Smooth muscle cell (in vitro differentiated cells): ENCODE measurements at regions not wholly inside any gene's neighbourhood (a gene's known extent, or its start where the extent isn't known, plus 50 kb on each side); places are given as distances from the start of the nearest gene placed in this dataset.

ENCODE experiments used
- DNase-seq: peaks from one replicate; lab custom pipeline; 2025; ENCODE audit not compliant: unreplicated experiment; lab: John Stamatoyannopoulos, UW
- H2AFZ ChIP-seq: fragments of 200-600 bp; sonication (generic); 2 replicates; pipeline ENCODE4 v1.6.0; 2016; ENCODE audit warnings: antibody characterized with exemption, low read depth, mild to moderate bottlenecking
- H3F3A ChIP-seq: fragments of 200-600 bp; sonication (generic); 2 replicates; pipeline ENCODE4 v1.6.0; 2017; ENCODE audit warnings: antibody characterized with exemption, low read depth
- H3K27ac ChIP-seq: fragments of 200-600 bp; sonication (generic); 2 replicates; pipeline ENCODE4 v1.5.1; 2016; ENCODE audit warnings: low read depth, mild to moderate bottlenecking
- H3K27me3 ChIP-seq: fragments of 200-600 bp; sonication (generic); 2 replicates; pipeline ENCODE4 v1.6.1; 2016; ENCODE audit warnings: low read depth, mild to moderate bottlenecking
- H3K36me3 ChIP-seq: fragments of 200-600 bp; sonication (generic); 2 replicates; pipeline ENCODE4 v1.5.1; 2016; ENCODE audit warnings: low read depth
- H3K4me1 ChIP-seq: fragments of 200-600 bp; sonication (generic); 2 replicates; pipeline ENCODE4 v1.5.1; 2016; ENCODE audit warnings: low read depth
- H3K4me2 ChIP-seq: fragments of 200-600 bp; sonication (generic); 2 replicates; pipeline ENCODE4 v1.6.0; 2016; ENCODE audit warnings: mild to moderate bottlenecking
- H3K4me3 ChIP-seq: fragments of 200-600 bp; sonication (generic); 2 replicates; pipeline ENCODE4 v1.5.1; 2016; ENCODE audit warnings: mild to moderate bottlenecking
- H3K79me2 ChIP-seq: fragments of 200-600 bp; sonication (generic); 2 replicates; pipeline ENCODE4 v1.6.0; 2016; ENCODE audit warnings: low read depth, mild to moderate bottlenecking
- H3K9ac ChIP-seq: fragments of 200-600 bp; sonication (generic); 2 replicates; pipeline ENCODE4 v1.6.0; 2016; ENCODE audit warnings: low read depth
- H3K9me3 ChIP-seq: fragments of 200-600 bp; sonication (generic); replicated peaks from 2 replicates; pipeline ENCODE4 v1.5.1; 2016; ENCODE audit warnings: low read depth
- H4K20me1 ChIP-seq: fragments of 200-600 bp; sonication (generic); 2 replicates; pipeline ENCODE4 v1.6.0; 2016; ENCODE audit warnings: low read depth
- WGBS: methylation state at CpG from one replicate; pipeline ENCODE4 v1.1.7; 2016; ENCODE audit warnings: low lambda C conversion rate; 5-methylcytosine and 5-hydroxymethylcytosine counted together
- TF ChIP-seq, protein P1 (sequence below): fragments of 200-600 bp; sonication (generic); IDR thresholded peaks from 2 replicates; pipeline ENCODE4 v1.5.1; 2017; ENCODE audit warnings: borderline replicate concordance, mild to moderate bottlenecking, antibody characterized with exemption; ENCODE audit not compliant: insufficient read depth, poor library complexity, severe bottlenecking

- Histone ChIP-seq H3K9me3 (no peaks in the 10 kb centered on the region), H3K27ac (no peak overlapping the region), H2AFZ (no peak overlapping the region), H3K4me1 (no peaks in the 10 kb centered on the region), H3K9ac (no peak overlapping the region), H3K79me2 (no peaks in the 10 kb centered on the region), H3F3A (no peaks in the 10 kb centered on the region), H4K20me1 (no peaks in the 10 kb centered on the region), H3K4me2 (no peak overlapping the region), H3K27me3 (no peaks in the 10 kb centered on the region), H3K4me3 (no peak overlapping the region), H3K36me3 (no peaks in the 10 kb centered on the region)
- TF ChIP-seq, protein P1, sequence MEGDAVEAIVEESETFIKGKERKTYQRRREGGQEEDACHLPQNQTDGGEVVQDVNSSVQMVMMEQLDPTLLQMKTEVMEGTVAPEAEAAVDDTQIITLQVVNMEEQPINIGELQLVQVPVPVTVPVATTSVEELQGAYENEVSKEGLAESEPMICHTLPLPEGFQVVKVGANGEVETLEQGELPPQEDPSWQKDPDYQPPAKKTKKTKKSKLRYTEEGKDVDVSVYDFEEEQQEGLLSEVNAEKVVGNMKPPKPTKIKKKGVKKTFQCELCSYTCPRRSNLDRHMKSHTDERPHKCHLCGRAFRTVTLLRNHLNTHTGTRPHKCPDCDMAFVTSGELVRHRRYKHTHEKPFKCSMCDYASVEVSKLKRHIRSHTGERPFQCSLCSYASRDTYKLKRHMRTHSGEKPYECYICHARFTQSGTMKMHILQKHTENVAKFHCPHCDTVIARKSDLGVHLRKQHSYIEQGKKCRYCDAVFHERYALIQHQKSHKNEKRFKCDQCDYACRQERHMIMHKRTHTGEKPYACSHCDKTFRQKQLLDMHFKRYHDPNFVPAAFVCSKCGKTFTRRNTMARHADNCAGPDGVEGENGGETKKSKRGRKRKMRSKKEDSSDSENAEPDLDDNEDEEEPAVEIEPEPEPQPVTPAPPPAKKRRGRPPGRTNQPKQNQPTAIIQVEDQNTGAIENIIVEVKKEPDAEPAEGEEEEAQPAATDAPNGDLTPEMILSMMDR: no peak
- no peak for DNase-seq
- 85% methylated on average over 1 of the region's 1 CpG for WGBS
Observed at GRCh38 chr12:59873136-59873535, 277.3 kb downstream of the SLC16A7 start.

DNA sequence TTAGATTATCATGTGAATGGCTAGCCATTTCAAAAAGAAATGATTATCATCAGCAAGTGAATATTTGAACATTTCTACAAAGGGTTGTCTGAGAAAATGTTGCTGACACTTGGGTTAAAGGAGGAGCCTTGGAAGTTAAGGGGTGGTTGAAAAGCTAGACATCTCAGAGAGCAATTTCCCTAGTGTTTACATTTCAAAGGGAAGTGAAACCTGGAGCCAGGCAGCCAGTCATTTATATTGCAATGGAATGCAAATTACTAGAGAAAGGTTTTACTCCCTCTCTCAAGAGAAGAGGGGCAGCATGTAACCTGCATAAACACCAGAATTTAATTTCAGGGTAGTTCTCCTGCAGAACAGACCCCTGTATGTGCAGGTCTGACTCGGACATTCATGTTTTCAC lies 279.0 kb downstream of the SLC16A7 start:
- Histone ChIP-seq H3K27ac (no peak overlapping the region), H2AFZ (no peak overlapping the region), H3K9me3 (no peaks in the 10 kb centered on the region), H3K4me1 (no peaks in the 10 kb centered on the region), H3K27me3 (no peaks in the 10 kb centered on the region), H3F3A (no peaks in the 10 kb centered on the region), H3K4me3 (no peak overlapping the region), H3K79me2 (no peaks in the 10 kb centered on the region), H4K20me1 (no peaks in the 10 kb centered on the region), H3K9ac (no peak overlapping the region), H3K36me3 (no peaks in the 10 kb centered on the region), H3K4me2 (no peak overlapping the region)
- no peak for DNase-seq
- TF ChIP-seq, protein P1: no peak
- WGBS: 44% methylated on average over 1 of the region's 1 CpG

DNA sequence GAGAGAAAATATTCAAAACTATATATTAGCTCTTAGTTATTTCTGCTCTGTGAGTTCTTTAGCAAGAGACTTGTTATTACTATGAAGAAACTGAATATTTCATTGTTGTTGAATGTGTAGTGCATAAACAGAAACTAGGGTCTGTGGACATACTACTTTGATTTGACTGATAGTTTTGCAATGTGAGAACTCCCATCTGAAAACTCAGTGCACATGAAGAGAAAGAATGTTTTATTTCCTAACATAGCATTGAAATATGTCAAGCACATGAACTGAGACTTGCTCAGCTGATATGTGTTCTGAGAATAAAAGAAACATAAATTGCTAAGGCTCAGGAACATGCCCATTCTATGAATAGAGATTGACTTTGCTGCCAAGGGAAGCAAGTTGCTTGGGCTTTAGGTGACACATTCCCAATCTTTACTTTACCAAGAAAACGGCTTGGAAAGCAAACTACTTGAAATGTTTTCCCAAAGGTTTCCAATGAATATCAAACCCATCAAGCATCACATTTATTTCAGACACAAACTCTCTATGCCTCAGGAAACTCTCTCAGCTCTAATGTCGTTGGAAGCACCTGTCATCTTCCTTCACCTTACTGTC lies 290.4 kb downstream of the SLC16A7 start:
- TF ChIP-seq, protein P1: no peak
- no peak overlapping the region for H3K9ac ChIP-seq
- no peaks in the 10 kb centered on the region for H3K36me3 ChIP-seq
- no peaks in the 10 kb centered on the region for H3K4me1 ChIP-seq
- no peaks in the 10 kb centered on the region for H3F3A ChIP-seq
- H3K9me3 ChIP-seq: no peaks in the 10 kb centered on the region
- DNase-seq: no peak
- H4K20me1 ChIP-seq: no peaks in the 10 kb centered on the region
- no peak overlapping the region for H2AFZ ChIP-seq
- no peaks in the 10 kb centered on the region for H3K27me3 ChIP-seq
- no peak overlapping the region for H3K4me2 ChIP-seq
- no peak overlapping the region for H3K27ac ChIP-seq
- no peaks in the 10 kb centered on the region for H3K79me2 ChIP-seq
- H3K4me3 ChIP-seq: no peak overlapping the region
- 74% methylated on average over 2 of the region's 2 CpGs for WGBS

DNA sequence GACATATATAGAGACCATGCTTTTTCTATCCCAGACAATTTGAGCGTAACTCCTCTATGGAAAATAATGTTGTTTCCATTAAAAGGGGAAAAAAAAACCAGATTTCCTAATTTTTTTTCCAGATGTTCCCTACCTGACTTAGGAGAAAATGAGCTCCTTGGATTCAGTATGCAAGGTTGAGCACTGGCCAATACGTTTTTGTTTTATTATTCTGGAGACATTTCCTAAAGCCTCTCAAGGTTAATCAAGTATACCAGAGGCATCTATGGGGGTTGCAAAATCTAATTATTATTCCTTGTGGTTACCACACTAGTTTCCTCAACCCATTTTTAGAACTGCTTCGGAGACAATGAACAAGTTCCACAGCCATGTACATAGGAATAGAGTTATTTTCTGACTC lies 291.3 kb downstream of the SLC16A7 start:
- TF ChIP-seq, protein P1: no peak
- no peak overlapping the region for H3K9ac ChIP-seq
- H3K36me3 ChIP-seq: no peaks in the 10 kb centered on the region
- 83% methylated on average over 3 of the region's 3 CpGs for WGBS
- H3K4me3 ChIP-seq: no peak overlapping the region
- no peaks in the 10 kb centered on the region for H3F3A ChIP-seq
- no peaks in the 10 kb centered on the region for H3K9me3 ChIP-seq
- H3K79me2 ChIP-seq: no peaks in the 10 kb centered on the region
- no peak for DNase-seq
- H3K27ac ChIP-seq: no peak overlapping the region
- no peaks in the 10 kb centered on the region for H3K4me1 ChIP-seq
- no peak overlapping the region for H3K4me2 ChIP-seq
- no peaks in the 10 kb centered on the region for H3K27me3 ChIP-seq
- H2AFZ ChIP-seq: no peak overlapping the region
- no peaks in the 10 kb centered on the region for H4K20me1 ChIP-seq
